ENCODE measurements at regions not wholly inside any gene's neighbourhood (a gene's known extent, or its start where the extent isn't known, plus 50 kb on each side); places are given as distances from the start of the nearest gene placed in this dataset.

DNA sequence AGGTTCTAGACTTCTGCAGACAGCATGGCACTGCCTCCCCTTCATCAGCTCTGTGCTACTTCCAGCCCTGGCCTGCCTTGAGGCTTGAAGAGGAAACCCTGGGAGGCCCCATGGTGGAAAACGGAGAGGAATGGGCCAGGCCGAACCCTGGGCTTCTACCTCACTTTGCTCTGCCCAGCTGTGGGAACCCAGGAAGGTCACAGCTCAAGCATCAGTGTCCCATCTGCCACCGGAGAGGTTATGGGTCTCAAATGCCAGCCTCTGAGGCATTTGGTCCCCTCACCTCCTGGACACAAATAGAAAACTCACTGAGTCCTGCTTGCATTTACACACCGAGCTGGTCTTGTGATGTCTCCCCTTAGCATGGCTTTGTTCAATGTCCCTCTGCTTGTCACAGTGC lies 80.1 kb upstream of the ALDH1B1 start:
- no peak for DNase-seq

DNA sequence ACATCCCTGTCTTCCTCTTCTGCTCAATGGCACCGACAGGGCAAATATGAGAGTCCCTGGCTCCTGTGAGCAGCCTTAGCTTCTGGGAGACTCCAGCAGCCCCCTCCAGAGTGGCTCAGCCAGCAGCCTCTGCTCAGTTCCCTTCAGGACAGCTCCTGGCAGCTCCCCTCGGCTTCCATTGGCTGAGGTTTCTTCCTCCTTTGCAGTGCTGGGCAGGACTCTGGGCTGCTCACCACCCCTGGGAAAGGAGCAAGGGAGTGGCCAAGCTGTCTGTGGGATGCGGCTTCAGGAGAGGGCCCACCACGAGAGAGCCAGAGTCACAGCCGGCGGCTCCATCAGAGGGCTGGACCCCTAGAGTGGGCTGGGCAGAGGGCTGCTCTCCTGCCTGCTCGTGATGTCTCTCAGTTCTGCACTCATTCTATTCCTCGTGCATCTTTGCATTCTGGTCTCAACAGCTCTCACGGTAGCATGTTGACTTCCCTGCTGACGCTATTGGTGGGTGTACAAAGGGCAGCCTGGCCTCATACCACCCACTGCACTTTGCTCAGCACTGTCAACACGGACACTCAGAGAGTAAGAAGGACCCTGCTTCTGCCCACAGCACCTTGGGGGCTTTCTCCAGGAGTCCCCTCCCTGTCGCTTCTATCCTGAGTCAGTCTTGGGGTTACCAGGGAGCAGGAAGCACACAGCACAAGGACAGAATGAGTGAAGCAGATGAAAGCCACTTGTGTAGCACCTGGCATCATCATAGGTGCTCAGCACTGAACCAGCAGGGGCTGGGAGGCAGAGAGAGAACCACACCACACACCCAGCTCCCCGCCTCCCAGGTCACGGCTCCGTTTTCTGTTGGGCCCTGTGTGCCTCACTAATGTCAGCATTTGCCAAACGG lies 80.9 kb upstream of the ALDH1B1 start:
- DNase-seq: no peak

DNA sequence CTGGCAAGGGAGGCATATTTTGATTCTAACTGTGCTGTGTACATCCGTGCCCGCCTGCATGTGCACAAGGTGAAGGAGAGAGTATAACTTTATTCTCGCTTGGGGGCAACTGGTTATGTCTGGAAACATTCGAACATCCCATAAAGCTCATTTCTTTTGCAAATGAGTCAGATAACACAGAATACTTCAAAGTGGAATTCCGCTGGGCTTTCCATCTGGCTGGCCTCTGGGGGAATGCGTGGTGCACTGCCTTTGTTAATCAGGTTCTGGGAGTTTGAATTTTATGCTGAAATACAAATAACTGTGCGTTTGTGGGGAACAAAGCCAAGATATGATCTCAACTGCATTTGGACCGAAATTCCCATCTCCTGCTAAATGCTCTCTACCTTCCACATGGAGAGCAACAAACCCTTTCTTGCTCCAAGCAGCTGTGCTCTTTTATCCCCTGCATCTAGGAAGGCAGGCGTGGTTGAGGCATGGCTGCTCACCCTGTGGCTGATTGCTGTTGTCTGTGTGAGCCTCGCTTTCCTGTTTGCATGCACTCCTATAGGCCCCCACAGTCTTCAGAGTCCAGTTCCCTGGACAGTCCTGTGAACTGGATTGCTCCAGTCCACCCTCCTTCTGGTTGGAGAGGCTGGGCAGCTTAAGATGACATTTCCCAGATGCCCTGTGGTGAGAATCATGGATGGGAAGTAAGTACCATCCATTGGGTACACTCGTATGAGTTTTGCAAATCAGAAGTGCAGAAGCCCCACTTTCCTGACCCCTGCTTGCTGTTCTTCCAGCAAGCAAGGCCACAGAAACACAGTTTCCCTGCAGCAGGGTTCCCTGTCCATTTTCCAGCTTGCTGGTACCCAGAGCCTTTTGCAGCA lies 82.9 kb upstream of the ALDH1B1 start:
- no peak for DNase-seq

DNA sequence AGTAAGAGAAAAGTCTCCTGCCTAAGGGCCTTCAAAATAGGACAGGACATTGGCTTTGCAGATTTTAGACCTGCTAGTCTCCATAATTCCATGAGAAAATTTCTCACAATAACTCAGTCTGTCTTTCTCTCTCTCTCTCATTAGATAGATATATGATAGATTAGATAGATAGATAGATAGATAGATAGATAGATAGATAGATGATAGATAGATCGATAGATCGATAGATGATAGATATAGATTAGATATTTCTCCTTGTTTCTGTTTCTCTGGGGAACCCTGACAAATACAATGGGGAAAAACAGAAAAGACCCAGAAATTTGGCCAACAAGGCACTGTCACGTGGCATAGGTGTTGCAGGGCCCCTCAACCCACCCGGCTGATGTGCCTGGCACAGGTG lies 84.4 kb upstream of the ALDH1B1 start:
- DNase-seq: no peak

DNA sequence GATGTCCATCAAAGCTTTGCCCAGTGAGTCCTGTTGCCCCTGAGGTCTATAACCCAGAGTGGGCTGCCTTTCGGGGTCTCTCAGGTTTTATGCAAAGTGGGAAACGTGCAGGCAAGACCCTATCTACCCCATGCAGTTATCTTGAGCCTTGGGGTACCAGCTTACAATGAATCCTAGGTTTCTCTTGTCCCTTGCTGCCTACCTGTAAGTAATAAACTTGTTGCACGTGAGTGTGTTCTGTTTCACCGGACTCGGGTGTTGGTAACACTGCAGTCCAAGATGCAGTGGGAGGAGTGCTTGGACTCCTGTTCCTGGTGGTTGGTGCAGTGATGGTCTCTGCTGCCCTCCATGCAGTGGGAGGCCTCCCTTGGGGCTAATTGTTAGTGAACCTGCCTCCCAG lies 85.6 kb upstream of the ALDH1B1 start:
- DNase-seq: no peak

DNA sequence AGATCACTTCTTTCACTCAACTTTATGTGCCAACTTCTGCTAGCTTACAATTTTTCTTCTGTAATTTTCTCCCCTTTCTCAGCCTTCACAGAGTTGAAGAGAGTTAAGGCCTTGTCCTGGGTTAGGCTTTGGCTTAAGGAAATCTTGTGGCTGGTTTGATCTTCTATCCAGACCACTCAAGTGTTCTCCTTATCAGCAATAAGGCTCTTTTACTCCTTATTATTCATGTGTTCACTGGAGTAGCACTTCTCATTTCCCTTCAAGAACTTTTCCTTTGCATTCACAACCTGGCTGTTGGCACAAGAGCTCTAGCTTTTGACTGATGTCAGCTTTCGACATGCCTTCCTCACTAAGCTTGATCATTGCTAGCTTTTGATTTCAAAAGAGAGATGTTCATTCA lies 86.9 kb upstream of the ALDH1B1 start:
- no peak for DNase-seq

DNA sequence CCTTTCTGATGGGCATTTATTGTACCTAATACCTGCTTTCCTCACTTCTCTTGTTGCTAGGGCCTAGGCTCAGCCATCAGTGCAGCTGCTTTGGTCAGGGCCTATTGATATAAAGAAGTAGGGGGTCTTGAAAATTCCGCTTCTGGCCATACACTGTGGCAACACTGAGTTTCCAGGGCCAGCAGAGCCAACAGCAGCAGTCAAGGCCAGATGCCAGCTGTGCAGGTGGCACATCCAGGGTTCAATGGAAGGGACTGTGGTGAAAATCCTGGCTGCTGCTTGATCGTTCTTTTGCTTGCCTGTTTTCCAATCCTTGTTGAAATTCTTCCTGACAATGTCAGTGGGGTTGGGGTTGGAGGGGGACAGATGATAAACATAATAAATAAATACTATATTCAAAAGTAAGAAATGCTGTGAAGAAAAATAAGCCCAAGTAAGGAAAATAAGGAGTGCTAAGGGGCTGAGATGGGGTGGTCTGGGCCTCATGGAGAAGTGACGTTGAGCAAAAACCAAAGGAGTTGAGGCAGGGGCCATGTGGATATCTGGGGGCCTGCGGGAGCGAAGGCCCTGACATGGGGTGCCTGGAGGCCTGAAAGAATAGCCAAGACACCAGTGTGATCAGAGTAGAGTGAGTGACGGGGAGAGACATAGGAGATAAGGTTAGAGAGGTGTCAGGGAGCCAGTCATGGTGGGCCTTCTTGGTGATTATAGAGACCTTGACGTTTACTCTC lies 91.0 kb upstream of the ALDH1B1 start:
- no peak for DNase-seq

DNA sequence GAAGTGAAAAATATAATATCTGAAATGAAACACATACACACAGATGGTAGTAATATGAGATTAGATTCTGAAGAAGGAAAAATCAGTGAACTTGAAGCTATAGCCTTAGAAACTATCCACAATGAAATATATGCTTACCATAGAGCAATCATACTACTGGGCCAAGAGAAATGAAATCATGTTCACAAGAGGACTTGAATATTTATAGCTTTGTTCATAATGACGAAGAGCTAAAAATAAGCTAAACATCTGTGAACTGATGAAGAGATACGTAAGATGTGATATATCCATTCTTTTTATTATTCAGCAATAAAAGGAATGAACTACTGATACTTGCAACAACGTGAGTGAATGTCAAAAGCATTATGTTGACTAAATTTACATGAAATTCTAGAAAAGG lies 92.6 kb upstream of the ALDH1B1 start:
- no peak for DNase-seq

DNA sequence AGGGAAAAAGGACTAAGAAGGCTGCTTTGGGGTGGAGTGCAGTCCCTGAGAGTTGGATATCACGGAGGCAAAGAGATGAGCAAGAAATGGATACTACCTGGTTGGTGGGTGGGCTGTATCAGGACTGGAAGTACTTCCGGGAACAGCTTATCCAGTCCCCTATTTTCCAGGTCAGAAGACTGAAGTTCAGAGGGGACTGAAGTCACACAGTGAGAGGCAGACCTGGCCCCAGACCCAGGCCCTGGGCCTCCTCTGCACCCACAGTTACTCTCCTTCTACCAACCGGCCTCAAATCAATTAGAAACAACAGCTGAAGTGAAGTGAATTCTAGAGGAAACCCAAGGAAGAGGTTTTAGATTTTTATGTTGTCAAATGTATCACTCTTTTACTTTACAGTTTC lies 93.6 kb upstream of the ALDH1B1 start:
- no peak for DNase-seq

DNA sequence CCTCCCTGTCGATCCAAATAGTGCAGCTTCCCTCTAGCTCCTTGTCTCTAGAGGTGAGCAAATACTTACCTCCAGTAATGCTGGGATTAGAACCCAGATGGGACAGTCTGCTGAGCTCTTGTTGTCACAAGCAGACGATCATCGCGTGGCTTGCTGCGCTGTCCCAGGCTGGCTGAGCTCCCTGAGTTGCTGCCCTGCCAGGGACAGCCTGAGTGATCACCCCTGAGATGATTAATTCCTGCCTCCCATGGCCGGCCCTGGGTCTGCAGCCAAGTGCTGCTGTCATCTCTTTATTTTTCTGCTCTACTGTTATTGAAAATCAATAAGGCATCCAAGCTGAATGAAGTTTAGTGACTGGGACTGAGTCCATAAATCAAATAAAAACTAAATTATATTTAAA lies 94.0 kb upstream of the ALDH1B1 start:
- DNase-seq: no peak

DNA sequence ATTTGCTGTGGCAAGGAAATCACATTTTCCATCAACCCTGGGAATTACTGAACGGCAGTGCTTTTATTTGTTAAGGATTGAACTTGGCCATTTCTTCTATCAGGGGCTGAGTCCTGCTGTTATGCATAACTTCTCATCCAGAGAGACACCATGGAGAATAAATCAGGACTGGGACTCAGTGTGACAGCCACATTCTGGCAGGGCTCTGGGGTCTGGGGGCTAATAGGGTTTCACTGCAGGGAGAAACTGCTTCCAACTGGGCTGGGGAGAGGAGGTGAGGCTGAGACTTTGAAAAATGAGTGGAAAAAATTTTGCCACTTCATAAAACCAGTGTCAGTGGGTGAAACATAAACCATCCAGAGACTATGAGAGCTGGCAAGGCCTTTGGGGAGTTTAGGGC lies 95.7 kb upstream of the ALDH1B1 start:
- no peak for DNase-seq

DNA sequence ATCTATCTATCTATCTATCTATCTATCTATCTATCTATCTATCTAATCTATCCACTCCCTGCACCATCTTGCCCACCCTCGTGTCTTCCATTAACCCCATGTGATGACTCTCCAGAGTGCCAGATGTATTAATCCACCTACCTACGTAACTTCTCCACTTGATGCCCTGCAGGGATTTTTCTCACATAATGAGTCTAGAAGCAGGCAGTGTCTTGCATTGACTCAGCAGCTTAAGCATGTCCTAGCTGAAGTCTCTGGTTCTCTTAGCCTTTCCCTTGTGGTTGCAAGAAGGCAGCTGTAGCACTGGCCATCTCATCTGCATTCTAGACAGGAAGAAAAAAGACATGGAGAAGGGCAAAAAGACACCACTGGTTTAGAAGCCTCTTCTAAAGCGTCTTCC lies 96.7 kb upstream of the ALDH1B1 start:
- DNase-seq: no peak

DNA sequence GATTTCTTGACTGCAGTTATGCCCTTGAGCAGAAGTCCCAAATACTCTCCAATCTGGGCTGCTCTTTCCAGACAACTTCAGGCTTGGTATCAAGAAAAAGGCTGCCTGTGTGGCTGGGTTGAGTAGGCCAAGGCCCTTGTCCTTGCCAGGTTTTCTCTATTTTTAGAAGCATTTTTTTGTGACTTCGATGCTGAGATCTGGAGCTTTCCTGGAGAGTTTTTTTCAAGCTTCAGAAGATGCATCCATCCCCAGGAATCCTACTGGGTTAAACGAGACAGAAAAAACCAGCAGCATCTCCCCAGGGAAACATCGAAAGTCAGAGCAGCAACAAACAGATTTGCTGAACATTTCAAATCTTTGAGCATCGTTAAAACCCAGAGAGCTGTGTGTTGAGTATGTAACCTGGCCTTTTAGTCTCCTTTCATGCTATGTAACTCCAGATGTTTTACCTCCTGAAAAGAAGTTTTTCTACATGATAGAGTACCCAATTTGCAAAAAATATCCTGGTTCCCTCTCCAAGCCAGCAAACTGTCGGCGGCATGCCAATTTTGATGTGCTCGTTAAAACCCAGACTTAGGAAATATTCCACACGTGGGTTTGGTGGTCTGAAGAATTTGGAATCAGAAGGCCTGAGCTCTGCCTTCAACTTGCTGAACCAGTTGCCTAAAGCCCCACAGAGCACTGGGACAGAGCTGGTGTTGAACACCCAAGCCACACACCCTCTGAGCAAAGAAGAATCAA lies 98.1 kb upstream of the ALDH1B1 start:
- DNase-seq: no peak

DNA sequence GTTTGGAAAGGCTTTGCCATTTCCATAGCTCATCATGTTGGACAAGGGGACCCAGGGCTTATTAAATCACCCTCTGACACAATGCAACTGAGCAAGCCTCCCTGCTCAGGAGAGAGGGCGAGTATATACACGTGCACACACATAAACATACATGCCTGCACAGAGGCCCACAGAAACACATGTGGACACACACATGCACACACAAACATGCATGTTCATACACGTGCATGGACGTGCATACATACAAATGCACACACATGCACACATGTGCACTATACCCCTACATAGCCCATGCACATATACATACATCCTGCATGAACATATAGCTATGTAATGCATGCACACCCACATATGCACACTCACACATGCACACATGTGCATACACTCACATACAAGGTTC lies 99.5 kb upstream of the ALDH1B1 start:
- no peak for DNase-seq

DNA sequence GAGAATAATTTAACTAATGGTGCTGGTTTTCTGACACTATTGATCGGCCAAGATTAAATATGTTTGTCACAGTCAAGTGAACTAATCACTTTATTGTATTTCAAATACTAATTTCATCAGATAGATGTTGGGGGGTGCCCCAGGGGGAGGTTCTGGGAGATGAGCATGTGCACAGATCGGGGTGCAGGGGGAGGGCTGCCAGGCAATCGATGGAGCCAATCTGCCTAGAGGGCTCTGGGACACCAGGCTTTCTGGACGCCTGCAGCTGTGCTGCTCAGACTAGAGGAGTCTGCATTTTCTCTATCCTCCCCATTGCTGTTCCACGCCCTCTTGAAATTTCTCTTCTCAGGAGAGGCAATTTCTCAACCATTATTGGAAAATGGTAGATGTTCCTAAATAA lies 100.0 kb upstream of the ALDH1B1 start:
- DNase-seq: no peak

DNA sequence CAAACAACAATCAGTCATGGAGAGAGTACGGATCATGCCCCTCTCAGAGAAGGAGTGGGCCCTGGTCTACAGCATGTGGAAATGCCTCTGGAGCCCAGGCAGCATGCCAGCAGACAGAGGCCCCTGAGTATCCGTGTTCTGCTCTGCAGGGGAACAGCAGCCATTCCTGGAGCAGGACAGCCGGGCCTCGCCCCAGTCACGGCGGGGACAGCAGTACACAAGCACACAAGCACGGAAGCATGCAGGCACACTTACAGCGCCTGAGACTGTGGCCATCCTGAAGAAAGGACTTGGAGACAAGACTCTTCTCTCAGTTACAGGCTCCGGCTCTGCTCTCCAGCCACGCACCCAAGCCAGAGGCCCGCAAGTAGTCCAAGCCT lies 102.6 kb upstream of the ALDH1B1 start:
- no peak for DNase-seq

DNA sequence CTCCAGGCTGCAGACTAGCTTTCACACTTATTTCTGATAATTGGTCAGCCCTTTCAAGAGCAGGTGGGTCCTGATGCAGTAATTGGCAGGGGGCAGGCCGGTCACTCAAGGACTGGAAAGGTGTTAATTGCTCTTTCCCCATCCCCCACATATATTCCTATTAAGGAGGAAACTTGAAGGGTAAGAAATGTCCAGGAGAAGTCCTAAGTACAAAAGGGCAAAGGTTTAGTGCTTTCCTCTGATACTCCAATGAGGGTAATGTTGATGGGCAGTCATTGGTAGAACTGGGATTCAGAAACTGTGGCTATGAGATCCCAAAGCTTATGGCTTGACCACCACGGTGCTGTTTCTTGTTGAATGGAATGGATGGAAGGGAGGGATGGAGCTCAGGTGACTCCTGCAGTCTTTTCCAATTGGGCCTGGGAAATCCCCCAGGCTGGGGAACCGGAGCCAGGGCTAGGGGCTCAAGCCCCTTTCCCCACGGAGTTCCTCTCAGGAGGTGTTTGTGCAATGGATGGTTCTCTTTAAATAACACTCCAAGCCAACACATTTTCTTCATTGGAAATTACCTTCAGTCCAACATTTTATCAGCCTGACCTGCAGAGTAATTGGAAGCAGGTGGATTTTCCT lies 103.2 kb upstream of the ALDH1B1 start:
- DNase-seq: no peak

DNA sequence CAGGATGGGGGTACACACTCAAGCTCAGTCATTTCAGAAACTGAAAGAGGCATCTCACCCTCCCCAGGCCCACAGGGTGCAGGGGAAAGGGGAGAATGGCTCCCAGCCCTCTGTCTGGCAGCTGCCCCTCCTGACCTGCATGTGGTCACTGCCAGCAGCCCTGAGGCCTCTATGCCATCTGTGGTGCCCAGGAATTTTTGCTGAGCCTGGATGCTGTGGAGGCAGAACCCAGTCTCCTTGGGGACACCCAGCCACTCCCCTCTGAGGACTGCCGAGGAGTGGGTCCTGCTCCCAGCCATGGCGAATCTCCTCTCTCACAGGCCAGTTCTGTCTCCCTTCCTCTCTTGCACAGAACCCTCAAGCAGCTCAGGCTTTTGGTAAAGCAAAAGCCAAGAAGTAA lies 104.0 kb upstream of the ALDH1B1 start:
- DNase-seq: no peak

DNA sequence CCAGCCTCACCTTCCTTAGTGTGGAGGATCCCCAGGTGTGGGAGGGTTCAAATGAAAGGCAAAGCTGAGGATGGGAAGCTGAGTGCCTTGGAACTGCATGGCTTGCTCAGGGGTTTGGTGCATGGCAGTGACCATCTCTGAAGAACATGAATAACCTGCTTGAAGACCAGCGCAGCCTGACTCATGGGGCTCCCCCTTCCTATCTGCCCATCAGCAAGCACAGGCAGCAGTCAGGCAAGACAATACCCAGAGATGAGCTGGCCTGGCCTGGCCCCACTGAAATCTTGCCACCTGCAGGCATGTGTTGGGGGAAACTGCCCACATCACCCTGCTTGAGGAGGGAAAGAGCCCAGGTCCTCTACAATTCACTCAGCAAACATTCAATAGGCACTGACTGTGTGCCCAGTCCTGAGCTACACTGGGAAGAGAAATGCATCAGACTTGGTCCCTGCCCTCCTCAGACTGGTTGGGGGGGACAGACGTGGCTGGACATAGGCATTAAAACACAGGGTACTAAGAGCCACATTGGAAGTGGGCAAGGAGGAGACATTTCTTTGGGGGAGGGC lies 105.0 kb upstream of the ALDH1B1 start:
- DNase-seq: no peak

DNA sequence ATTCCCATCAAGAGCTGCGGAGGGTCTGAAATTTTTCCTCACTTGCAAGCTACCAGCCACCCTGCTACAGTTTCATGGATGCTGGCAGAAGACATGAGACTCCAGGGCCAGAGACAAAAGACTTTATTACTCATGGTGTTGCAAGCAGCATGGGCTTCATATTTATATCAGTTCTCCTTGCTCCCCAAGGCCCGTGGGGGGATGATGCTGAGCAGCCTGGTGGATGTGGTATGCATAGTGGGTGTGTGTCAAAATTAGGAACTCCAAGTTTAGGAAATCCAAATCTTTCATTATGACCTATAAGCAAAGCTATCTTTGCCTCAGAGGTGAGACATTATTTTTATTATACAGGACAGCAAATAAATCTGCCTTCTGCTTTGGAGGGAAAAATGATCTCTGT lies 105.7 kb upstream of the ALDH1B1 start:
- DNase-seq: no peak

DNA sequence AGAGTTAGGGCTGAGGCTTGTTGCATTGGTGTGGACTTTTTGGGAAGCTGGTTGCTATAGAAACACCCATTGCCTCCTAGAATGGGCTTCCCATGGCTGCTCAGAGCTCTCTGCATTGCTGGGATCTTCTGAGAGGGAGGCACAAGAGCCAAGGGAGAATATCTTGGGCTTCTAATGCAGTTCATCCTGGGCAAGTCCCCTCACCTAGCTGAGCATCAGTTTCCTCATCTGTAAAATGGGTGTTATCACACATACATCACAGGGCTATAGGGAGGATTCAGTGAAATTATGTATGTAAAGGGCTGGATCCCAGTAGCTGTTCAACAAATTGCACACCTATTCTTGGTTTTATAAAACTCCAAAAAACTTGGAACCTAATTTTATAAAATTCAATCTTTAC lies 106.1 kb upstream of the ALDH1B1 start:
- no peak for DNase-seq

DNA sequence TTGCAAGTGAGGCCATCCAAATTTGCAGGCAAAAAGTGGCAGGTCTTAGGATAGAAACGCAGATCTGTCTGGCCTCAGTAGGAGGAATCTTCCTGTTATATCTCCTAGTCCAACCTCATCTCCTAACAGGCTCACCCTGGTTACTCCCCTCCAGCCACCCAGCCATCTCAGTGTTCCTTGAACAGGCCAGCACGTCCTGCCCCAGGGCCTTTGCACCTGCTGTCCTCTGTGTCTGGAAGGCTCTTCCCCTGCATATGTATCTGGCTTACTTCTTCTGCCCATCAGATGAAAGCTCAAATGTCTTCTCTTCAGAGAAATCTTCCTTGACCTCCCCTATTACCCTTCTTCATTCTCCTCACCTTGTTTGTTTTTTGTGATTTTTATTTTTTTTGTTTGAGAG lies 107.3 kb upstream of the ALDH1B1 start:
- DNase-seq: no peak

Measured in effector CD8-positive, alpha-beta T cell (primary cell).